GM19035 (cell line): ENCODE measurements at regions not wholly inside any gene's neighbourhood (a gene's known extent, or its start where the extent isn't known, plus 50 kb on each side); places are given as distances from the start of the nearest gene placed in this dataset.
A peak's percentile ranks its signal among the peaks of the same experiment; 100 is the strongest.

ENCODE experiments used
- ATAC-seq: cut with Tn5 transposase; IDR thresholded peaks from one replicate; pipeline ENCODE4 v1.9.1; 2021; ENCODE audit not compliant: unreplicated experiment

- peak; percentile 66 for ATAC-seq
Measured at GRCh38 chr2:195021711-195022507, 635.1 kb upstream of the SLC39A10 start.

- ATAC-seq = no peak
Measured at GRCh38 chr2:195018462-195018861, 638.6 kb upstream of the SLC39A10 start.

DNA sequence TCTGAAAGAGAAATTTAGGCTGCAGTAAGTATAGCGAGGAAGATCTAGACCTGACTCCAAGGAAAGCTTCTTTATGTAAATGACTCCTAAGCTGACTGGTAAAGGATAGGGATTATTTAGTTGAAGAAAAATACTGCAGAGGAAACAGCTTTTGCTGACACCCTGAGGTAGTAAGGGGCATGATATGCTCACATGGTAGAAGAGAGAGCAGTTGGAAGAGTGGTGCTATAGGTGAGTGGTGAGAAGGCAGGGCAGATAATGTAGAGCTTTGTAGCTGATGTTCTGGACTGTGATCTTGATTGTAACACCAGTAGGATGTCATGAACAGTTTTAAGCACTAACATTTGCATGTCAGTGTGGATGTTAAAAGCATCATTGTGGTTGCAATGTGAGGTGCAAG is 639.1 kb upstream of the SLC39A10 start:
- ATAC-seq = no peak

DNA sequence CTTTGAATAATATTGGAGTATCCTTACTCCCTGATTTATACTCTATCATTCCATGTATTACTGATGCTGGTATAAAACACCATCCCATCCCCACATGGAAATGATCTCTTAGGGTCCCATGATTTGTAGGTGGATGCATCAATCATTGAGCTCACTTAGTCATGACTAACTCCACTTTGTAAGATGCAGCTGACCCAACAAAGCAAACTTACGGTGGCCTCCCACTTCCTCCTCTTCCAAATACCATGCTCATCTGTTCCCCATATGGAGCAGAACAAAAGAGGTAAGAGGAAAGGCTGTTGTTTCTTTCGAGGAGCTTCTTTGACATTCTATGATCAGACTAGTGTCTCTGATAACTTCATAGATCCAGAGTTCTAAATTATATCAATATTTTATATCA is 640.2 kb upstream of the SLC39A10 start:
- no peak for ATAC-seq

GRCh38 chr2:195009202-195009601 is 647.8 kb upstream of the SLC39A10 start:
- no peak for ATAC-seq

DNA sequence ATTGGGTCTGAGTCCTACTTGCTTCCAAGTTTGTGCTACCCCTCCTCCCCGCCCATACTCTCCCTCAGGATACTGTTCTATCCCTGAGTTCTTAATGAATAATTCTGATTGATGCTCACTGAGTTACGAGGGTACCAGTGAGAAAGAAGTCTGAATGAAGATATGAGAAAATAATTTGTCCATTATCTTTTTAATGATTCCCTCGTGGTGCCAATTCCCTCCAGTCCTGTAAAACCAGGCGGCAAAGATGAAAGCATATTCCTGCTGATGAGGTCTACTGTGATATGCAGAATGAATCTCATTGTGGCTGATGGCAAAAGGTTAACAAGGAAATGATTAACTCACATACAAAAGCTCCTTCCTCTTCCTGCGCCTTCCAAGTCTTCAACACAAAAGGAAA is 650.2 kb upstream of the SLC39A10 start:
- ATAC-seq = no peak

- no peak for ATAC-seq
Measured at GRCh38 chr2:195003881-195004471, 653.0 kb upstream of the SLC39A10 start.

- no peak for ATAC-seq
Measured at GRCh38 chr2:195001924-195002323, 655.1 kb upstream of the SLC39A10 start.

GRCh38 chr2:194999771-195000170 is 657.3 kb upstream of the SLC39A10 start:
- ATAC-seq = no peak

DNA sequence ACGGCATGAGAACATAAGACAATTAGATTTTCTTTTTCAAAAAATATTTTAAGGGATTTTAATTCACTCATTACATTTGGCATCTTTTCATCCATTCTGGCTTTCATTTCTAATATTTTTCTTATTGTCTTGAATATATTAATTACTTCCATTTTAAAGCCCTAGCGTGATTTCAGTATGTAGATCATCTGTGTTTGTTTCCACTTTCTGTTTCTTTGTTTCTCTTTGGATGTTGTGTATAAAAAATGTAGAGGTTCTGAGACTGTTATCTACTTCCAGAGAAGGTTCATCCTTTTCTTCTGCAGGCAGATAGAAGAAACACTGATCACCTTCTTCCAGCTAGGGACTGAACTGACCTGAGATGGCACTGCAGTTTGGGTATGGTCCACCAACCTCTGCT is 664.4 kb upstream of the SLC39A10 start:
- ATAC-seq = peak; percentile 71

- ATAC-seq = no peak
Measured at GRCh38 chr2:194985258-194985657, 671.8 kb upstream of the SLC39A10 start.

GRCh38 chr2:194962254-194962653 is 694.8 kb upstream of the SLC39A10 start:
- ATAC-seq = no peak

- no peak for ATAC-seq
Measured at GRCh38 chr2:194954218-194954617, 702.8 kb upstream of the SLC39A10 start.

- ATAC-seq = no peak
Measured at GRCh38 chr2:194946826-194947225, 710.2 kb upstream of the SLC39A10 start.

- ATAC-seq = no peak
Measured at GRCh38 chr2:194938066-194938465, 719.0 kb upstream of the SLC39A10 start.

- ATAC-seq = no peak
Measured at GRCh38 chr2:194927489-194927888, 729.5 kb upstream of the SLC39A10 start.

- no peak for ATAC-seq
Measured at GRCh38 chr2:194926873-194927272, 730.2 kb upstream of the SLC39A10 start.

DNA sequence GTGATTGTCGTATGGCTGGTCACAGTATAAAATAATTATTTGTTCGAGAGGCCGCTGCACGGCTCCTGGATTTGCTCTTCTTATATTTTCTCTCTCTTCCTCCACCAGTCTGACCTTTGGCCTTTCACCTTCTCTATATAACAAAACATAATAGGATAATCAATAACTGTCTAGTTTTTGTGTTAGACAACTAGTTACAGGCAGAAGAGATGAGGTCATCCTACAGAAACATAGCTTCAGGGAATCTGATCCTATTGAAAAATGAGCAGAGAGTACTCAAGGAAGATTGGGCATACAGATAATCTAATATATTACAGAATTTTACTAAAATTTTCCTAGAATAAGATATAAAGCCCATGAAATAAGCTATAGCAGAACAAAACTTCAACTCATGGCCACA is 731.3 kb upstream of the SLC39A10 start:
- no peak for ATAC-seq

GRCh38 chr2:194917519-194917918 is 739.5 kb upstream of the SLC39A10 start:
- ATAC-seq = no peak

- ATAC-seq = no peak
Measured at GRCh38 chr2:194915485-194915884, 741.5 kb upstream of the SLC39A10 start.

DNA sequence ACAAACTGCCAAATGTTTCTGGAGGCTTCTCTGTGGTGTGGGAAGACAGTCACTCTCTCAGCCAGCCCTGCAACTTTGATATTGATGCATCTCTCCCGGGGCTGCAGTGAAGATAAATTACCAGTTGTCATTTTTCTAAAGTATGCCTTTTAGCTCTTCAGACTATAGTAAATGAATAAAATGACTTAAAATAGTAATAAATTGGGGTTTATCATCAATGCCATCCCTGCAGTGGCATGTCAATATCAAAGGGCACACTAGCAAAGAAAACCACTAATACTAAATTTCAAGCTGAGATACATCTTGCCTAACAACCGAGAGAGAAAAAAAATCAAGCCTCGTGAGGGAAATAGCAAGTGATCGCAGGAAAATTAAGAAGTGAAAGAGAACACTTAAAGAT is 749.5 kb upstream of the SLC39A10 start:
- no peak for ATAC-seq

GRCh38 chr2:194896871-194897270 is 760.2 kb upstream of the SLC39A10 start:
- ATAC-seq = no peak

DNA sequence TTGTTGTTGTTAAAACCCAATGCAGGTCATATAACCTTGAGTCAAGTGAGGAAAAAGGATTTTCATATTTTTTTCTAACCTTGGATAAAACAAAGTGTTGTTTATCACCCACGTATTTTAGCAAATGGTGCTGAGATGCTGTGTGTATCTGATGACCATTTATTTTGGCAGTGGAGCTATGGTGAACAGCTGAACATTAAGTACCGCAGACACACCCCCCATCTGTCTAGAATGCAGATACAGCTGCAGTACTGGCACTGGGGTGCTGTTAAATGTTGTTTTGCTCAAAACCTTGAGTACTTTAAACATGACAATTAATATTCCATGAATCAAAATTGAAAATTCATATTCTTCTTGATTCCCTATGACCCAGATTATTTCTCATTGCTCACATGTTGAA is 773.3 kb upstream of the SLC39A10 start:
- no peak for ATAC-seq
